ENCODE measurements at regions not wholly inside any gene's neighbourhood (a gene's known extent, or its start where the extent isn't known, plus 50 kb on each side); places are given as distances from the start of the nearest gene placed in this dataset.

- TF ChIP-seq CTCF (IDR thresholded peaks at IDR 0.05) (no peak), POLR2A (IDR thresholded peaks at IDR 0.05) (no peak)
Measured at GRCh38 chr5:3349704-3350565, 245.7 kb upstream of the IRX1 start.

Data from lower leg skin (tissue), 3 donors.